22Rv1 (cell line): ENCODE measurements at regions not wholly inside any gene's neighbourhood (a gene's known extent, or its start where the extent isn't known, plus 50 kb on each side); places are given as distances from the start of the nearest gene placed in this dataset.
"Not testable (repeated sequence)": the region's sequence is repeated elsewhere in the genome, so short reads cannot be mapped to it uniquely, and the experiment has no call there.

Experiments
- H3K27ac ChIP-seq: fragments of 450-650 bp; 2 replicates; pipeline ENCODE4 v1.5.1; 2017
- ZFX ChIP-seq: fragments of 450-650 bp; IDR thresholded peaks from 2 replicates; pipeline ENCODE4 v1.6.1; 2017; ENCODE audit warnings: antibody characterized with exemption, borderline replicate concordance
- TF ChIP-seq, protein P1 (sequence below): fragments of 450-650 bp; IDR thresholded peaks from 2 replicates; pipeline ENCODE4 v1.5.1; 2017; ENCODE audit warnings: mild to moderate bottlenecking

DNA sequence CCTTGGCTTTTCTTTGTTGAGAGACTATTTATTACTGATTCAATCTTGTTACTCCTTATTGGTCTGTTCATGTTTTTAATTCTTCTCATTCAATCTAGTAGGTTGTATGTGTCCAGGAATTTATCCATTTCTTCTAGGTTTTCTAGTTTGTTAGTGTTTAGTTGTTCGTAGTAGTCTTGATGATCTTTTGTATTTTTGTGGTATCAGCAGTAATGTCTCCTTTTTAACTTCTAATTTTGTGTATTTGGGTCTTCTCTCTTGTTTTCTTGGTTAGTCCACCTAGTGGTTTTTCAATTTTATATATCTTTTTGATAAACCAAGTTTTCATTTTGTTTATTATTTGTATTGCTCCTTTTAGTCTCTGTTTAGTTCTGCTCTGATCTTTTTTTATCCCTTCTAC lies 546.9 kb upstream of the TPK1 start:
- H3K27ac ChIP-seq, result no peak overlapping the region
- TF ChIP-seq ZFX, result no peak
- TF ChIP-seq, protein P1, sequence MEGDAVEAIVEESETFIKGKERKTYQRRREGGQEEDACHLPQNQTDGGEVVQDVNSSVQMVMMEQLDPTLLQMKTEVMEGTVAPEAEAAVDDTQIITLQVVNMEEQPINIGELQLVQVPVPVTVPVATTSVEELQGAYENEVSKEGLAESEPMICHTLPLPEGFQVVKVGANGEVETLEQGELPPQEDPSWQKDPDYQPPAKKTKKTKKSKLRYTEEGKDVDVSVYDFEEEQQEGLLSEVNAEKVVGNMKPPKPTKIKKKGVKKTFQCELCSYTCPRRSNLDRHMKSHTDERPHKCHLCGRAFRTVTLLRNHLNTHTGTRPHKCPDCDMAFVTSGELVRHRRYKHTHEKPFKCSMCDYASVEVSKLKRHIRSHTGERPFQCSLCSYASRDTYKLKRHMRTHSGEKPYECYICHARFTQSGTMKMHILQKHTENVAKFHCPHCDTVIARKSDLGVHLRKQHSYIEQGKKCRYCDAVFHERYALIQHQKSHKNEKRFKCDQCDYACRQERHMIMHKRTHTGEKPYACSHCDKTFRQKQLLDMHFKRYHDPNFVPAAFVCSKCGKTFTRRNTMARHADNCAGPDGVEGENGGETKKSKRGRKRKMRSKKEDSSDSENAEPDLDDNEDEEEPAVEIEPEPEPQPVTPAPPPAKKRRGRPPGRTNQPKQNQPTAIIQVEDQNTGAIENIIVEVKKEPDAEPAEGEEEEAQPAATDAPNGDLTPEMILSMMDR, result no peak

- TF ChIP-seq, protein P1, result no peak
- no peak for TF ChIP-seq ZFX
- no peak overlapping the region for H3K27ac ChIP-seq
Measured at GRCh38 chr7:145378197-145378596, 542.3 kb upstream of the TPK1 start.

DNA sequence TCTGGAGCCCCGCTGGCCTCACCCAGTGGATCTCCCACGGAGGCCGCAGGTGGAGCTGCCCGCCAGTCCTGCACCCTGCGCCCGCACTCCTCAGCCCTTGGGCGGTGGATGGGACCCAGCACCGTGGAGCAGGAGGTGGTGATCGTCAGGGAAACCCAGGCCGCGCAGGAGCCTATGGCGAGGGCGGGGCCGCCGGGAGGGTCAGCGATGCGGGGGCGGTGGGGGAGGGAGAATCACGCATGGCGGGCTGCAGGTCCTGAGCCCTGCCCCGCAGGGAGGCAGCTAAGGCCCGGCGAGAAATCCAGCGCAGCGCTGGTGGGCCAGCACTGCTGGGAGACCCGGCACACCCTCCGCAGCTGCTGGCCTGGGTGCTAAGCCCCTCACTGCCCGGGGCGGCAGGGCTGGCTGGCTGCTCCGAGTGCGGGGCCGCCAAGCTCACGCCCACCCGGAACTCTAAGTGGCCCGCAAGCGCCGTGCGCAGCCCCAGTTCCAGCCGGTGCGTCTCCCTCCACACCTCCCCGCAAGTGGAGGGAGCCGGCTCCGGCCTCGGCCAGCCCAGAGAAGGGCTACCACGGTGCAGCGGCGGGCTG lies 524.8 kb upstream of the TPK1 start:
- TF ChIP-seq, protein P1, result no peak
- H3K27ac ChIP-seq, result no peak overlapping the region

- no peak overlapping the region for H3K27ac ChIP-seq
Measured at GRCh38 chr7:145350334-145350733, 514.5 kb upstream of the TPK1 start.

DNA sequence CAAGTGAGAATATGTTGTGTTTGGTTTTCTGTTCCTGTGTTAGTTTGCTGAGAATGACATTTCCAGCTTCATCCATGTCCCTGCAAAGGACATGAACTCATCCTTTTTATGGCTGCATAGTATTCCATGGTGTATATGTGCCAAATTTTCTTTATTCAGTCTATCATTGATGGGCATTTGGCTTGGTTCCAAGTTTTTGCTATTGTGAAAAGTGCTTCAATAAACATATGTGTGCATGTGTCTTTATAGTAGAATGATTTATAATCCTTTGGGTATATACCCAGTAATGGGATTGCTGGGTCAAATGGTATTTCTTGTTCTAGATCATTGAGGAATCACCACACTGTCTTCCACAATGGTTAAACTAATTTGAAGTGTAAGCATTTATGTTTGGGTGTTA lies 513.6 kb upstream of the TPK1 start:
- H3K27ac ChIP-seq, result not testable (repeated sequence)

More at GRCh38 chr7:145350334-145350733, 514.5 kb upstream of the TPK1 start:
- TF ChIP-seq ZFX, result no peak
- TF ChIP-seq, protein P1, result no peak

DNA sequence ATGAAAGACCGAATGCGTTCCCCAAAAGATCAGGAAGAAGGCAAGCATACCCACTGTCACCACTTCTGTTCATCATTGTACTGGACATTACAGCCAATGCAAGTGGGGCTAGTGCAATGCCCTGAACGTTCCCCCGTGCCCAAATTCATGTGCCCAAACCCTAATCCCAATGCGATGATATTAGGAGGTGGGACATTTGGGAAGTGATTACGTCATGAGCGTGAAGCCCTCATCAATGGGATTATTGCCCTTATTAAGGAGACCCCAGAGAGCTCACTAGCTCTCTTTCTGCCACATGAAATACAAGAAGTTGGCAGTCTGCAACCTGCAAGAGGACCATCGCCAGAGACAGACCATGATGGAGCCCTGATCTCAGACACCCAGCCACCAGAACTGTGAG lies 511.4 kb upstream of the TPK1 start:
- no peak overlapping the region for H3K27ac ChIP-seq
- no peak for TF ChIP-seq ZFX
- TF ChIP-seq, protein P1, result no peak

DNA sequence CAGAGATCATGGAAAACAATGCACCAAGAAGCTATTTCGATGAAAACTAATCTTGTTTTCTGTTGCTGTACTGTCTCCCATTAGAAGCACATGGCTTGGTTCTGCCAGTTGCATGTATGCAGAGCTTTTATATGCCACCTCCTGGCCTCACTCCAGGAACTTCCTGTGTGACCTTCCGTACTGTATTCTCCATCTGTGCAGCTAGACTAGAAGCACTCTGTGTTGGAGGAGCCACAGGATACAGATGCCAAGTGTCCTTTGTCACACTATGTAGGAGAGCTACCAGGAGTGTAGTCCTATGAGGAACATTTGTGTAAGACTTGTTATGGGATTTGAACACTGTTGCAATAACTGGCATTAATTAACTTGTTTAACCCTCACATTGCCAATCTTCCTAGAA lies 503.5 kb upstream of the TPK1 start:
- no peak for TF ChIP-seq ZFX
- TF ChIP-seq, protein P1, result no peak
- no peak overlapping the region for H3K27ac ChIP-seq

GRCh38 chr7:145331522-145331921 lies 495.7 kb upstream of the TPK1 start:
- no peak overlapping the region for H3K27ac ChIP-seq
- TF ChIP-seq ZFX, result no peak
- TF ChIP-seq, protein P1, result no peak
